HG03439 (cell line): ENCODE measurements at regions not wholly inside any gene's neighbourhood (a gene's known extent, or its start where the extent isn't known, plus 50 kb on each side); places are given as distances from the start of the nearest gene placed in this dataset.

Experiments used
- ATAC-seq: cut with Tn5 transposase; IDR thresholded peaks from one replicate; pipeline ENCODE4 v1.9.1; 2021; ENCODE audit warnings: mild to moderate bottlenecking, moderate library complexity; ENCODE audit not compliant: unreplicated experiment

DNA sequence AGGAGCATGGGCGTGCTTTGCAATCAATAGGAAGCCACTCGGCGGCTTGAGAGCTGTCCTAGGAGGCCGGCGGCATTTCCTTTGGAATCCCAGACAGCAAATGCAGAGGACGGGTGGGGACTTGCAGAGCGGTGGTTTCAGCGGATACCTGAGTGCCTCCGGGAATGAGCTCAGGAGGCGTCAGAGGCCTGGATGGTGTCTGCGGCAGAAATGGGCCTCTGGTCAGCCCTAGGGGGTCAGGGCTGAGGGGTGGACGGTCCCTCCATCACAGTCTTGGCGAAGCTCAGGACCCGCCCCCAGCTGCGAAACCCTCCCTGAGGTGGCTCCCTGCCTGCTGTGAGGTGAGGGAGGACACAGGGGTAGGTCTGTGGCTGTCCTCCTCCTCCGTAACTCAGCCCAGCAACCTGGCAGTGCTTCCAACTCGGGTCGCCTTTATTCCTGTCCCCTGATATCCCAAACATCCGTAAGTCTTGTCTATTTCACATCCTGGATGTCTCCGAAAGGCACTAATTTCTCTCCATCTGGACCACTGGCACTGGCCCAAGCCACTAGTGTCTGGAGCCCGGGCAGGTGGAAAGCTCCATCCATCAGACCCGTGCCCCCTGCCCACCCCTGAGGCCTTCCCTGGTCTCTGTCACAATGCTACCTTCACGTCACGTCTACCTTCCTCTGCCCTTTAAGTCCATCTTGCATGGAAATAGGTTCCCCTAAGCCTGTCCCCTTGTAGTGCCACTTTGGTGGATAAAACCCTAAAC lies 686.6 kb downstream of the BRD1 start:
- no peak for ATAC-seq

DNA sequence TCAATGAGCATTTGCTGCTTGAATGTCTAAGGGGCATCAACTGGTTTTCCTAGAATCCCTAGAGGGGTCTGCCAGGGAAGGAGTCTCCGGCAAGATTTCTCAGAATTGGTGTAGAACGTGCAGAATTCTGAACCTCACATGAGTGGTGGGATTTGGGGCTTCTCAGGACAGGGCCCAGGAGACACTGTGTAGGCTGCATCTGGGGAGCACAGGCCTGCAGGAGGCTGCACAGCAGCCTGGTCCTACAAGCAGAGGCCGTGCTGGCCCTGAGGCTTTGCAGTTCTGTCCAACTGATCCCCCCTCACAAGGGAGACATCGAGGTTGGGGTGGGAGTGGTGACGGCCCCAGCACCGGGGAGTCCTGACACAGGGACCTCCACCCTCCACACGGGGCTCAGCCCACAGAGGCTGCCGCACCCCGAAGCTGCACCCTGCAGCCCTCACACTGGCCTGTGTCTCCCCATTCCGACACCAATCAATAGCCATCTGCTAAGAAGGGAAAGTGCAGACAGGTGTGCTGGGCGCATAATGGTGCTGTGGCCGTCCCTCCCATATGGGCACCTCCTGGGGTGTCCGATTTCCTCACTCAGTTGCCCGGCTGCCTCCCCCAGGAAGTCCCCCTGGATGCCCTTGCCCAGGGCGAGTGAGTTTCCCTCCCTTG lies 688.1 kb downstream of the BRD1 start:
- no peak for ATAC-seq

DNA sequence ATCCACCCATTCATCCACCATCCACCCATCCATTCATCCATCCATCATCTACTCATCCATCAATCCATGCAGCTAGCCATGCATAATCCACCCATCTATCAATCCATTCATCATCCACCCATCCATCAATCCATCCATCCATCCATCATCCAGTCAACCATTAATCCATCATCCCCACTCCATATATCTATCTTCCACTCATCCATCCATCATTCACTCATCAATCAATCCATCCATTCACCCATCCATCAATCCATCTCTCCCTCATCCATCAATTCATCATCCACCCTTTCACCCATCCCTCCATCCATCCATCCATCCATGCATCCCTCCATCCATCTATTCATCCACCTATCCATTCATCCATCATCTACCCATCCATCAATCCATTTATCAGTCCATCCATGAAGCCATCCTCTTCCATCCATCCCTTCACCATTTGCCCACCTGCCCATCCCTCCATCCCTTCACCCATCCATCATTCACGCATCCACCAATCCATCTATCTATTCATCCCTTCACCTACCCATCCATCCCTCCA lies 689.4 kb downstream of the BRD1 start:
- ATAC-seq, result no peak

DNA sequence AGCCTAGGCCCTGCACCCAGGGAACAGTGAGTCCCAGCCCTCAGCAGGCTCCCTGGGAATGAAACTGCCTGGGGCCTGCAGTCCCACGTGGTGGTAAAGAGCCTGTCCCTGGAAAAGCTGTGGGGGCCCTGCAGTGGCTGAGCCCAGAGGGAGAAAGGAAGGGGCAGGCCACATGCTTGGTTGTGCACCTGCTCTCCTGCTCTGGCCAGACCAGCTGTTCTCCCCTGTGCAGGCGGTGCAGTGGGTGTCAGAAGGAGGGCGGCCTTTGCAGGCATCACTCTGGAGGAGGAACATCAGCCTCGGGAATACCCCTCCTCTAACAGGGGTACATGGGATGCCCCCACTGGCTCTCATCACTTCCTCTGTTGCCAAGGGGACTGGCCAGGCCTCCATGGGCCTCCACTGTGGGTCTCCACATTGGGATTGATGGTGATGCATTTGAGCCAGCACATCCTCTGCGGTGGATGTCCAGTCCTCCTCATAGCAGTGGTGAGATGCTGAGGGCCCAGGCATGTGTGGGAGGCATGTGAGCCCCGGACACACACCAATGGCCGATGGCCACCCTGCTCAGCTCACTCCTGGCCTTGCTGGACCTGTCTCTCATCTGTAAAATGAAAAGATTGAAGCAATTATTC lies 690.4 kb downstream of the BRD1 start:
- no peak for ATAC-seq

DNA sequence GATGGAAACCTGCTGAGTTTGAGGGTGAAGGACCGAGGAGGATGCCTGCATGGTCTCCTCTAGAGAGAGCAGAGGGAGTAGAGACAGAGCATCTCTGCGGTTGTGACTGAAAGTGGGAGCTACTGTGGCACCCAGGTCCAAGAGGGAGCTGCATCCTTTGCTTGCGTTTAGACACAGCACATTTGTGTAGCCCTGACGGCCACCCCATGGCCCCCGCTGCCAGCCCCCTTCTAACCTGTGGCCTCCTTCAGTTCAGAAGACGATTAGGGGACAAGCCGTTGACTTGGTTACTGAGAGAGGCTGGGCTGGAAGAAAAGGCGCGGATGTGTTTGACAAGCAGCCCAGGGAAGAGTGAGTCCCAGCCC lies 690.9 kb downstream of the BRD1 start:
- no peak for ATAC-seq

DNA sequence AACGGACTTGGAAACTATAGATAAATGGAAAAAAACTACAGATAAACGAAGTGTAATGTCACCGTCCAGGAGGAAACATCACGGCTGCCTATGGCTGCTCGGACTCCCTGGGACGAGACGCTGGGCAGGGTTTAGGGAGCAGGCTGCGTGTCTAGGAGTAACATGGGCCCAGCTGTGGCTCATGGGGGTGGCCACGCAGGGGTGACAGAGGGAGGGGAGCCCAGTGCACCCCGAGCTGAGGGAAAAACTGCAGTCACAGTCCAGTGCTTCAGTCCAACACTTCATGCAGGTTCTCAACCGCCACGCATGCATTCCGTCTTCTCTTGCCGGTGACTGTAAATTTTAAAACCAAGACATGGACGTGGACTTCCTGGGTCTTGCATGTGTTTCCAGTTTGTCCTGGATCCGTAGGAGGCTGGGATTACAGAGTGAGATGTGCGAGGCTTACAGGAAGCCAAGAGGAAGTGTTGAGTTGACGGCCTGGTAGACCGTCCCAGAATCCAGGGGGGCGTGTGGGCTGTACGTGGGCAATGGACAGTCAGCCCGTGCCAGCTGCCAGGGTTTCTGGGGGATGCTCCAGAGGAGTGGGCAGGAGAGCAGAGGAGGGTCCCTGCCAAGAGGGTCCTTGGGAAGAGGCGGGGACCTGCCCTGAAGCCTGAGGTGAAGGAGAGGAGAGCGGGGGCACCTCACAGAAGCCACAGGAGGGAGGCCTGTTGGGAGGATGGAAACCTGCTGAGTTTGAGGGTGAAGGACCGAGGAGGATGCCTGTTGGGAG lies 691.4 kb downstream of the BRD1 start:
- no peak for ATAC-seq

DNA sequence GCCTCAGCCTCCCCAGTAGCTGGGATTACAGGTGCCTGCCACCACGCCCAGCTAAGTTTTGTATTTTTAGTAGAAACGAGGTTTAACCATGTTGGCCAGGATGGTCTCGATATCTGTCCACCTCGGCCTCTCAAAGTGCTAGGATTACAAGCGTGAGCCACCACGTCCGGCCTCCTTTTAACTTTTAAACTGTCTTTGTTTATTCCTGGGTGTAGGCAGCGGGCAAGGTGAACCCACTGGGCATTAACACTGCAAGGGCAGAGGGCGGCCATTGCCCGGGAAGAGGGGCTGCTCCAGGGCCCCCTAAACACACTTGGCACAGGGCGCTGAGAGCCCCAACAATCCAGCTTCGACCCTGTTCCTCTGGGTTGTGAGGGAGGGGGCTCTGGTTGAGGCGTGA lies 693.6 kb downstream of the BRD1 start:
- no peak for ATAC-seq

DNA sequence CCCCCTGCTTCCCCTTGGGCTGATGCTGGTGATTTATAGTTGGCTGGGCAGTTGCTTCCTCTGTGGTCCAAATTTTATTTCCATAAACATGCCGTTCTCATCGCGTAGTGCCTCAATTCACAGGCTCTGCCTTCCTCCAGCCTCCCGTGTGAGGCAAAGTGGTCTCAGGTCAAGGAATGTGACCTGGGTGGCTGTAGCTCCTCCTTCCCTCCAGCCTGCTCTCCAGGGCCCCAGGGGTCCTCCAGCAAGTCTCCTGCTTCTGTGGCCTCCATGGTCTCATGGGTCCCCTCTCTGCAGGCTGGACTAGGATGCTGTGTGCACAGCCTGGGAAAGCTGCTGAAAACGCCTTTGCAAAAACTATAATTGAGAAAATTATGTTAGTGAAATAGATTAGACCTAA lies 694.1 kb downstream of the BRD1 start:
- no peak for ATAC-seq

DNA sequence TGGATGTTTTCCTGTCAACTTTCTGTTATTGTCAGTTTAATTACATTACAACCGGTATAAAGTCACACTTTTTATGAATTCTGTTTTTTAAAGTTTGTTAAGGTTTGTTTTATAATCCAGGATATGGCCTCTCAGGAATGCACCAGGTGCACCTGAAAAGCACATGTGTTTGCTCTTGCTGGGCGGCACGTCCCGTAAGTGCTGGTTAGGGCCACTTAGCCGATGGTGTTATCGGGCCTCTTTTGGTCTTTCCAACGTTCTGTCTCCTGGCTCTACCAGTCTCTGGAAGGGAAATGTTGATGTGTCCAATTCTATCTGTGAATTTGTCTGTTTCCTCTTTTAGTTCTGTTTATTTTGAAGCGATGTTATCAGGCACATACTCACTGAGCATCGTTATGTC lies 695.7 kb downstream of the BRD1 start:
- no peak for ATAC-seq

DNA sequence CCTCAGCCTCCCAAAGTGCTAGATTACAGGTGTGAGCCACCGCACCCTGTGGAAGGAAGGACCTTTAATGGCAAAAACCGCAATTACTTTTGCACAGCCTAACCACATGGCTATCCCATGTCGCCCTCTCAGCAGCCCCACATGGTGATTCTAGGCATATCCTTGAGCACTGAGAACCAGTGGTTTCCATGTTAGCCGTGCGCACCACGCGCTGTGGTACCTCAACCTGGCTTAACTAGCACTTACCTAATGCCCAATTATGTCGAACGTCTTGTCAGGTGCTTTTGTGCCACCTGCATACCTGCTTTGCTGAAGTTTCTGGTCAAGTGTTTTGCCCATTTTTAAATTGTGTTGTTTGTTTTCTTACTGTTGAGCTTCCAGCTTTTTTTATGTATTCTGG lies 697.9 kb downstream of the BRD1 start:
- no peak for ATAC-seq

DNA sequence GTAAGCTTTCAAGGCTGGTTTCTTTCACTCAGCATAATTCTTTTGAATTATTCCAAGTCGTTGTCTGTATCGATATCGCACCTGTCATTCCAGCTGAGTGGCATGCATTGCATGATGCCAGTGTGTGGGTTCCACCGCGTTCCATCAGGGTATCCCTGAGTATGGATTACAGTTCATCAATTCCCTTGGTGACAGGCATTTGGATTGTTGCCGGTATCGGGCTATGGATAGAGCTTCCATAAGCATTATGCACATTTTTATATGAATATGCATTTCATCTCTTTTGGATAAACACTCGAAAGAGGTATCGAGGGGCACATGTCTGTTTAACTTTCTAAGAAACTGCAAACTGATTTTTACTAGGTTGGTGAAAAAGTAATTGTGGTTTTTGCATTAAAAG lies 698.8 kb downstream of the BRD1 start:
- no peak for ATAC-seq

DNA sequence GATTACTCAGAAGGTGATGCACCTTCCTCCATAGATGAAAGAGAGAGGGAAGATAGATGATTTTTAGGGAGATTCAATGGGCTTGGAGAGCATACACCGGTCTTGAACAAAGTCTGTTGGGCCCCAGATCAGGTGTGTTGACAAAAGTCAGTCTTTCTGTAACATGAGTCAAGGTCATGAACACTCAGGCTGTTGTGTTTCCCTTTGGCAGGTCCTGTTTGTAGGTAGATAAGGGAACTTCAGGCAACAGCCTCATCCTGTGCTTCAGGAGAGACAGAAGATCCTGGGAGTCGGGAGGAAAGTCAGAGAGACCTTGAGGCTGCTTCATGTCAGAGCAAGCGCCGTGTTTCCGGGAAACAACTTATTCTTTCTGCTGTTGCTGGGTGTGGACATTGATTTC lies 703.1 kb downstream of the BRD1 start:
- no peak for ATAC-seq

DNA sequence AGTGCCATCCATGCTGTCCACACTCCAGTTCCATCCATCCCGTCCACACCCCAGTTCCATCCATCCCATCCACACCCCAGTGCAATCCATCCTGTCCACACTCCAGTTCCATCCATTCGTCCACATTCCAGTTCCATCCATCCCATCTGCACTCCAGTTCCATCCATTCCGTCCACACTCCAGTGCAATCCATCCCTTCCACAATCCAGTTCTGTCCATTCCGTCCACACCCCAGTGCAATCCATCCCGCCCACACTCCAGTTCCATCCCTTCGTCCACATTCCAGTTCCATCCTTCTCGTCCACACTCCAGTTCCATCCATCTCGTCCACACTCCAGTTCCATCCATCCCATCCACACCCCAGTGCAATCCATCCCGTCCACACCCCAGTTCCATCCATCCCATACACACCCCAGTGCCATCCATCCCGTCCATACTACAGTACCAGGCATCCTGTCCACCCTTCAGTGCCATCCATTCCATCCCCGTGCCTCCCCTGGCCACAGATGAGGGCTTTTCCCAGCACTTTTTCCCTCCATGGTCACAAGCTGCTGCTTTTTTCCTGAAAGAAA lies 704.0 kb downstream of the BRD1 start:
- ATAC-seq, result no peak

DNA sequence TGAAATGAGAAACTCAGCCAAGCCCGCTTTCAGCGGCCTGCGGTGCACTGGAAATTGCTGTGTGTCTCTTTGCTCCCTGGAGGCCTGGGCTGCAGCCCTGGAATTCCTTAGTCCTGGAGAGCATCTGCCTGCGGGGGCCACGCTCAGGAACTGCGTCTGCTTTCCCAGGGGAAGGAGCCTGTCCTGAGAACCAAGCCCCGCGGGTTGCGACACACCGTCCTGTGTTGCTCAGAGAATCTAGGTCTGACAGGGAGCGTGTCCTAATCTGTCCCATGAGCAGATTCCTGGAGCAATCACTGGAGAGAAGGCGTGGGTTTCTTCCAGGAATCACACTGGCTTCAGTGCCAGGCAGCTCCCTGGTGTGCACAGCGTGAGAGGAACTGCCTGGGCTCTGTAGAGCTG lies 708.1 kb downstream of the BRD1 start:
- ATAC-seq, result no peak

DNA sequence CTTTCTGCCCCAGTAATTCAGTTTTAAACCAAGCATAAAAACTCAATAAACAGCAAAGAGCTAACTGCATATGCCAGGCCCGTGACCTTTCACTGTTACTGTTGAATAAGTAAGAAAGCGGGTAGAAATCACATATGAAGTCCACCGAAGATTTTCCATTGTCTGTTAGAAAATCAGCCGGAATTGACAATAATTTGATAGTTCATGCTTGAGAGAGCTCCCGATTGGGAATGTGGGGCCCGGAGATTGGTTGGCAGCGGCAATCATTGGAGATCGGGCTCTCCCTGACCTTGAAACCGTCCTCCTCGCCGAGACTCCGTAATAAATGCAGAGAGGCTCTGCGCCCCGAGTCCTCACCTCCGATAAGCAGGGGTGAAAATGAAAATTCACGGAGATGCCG lies 709.6 kb downstream of the BRD1 start:
- ATAC-seq, result no peak

DNA sequence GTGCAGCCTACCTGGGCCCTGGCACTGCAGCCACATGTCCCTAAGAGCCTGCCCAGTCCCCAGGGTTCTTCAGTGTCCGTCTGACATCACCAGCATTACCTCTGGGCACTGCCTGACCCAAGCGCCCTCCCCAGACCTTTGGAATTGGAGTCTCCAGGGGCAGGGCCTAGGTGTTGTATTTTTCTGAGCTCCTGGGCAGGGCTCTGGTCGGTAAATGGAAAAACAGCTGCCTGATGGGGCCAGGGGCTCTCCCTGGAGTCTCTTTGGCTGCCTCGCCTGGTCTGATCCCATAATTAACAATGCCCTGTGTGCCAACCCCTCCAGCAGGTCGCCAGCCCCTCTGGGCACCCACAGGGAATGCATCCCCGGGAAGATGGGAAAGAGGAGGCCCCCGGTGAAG lies 710.2 kb downstream of the BRD1 start:
- ATAC-seq, result no peak

DNA sequence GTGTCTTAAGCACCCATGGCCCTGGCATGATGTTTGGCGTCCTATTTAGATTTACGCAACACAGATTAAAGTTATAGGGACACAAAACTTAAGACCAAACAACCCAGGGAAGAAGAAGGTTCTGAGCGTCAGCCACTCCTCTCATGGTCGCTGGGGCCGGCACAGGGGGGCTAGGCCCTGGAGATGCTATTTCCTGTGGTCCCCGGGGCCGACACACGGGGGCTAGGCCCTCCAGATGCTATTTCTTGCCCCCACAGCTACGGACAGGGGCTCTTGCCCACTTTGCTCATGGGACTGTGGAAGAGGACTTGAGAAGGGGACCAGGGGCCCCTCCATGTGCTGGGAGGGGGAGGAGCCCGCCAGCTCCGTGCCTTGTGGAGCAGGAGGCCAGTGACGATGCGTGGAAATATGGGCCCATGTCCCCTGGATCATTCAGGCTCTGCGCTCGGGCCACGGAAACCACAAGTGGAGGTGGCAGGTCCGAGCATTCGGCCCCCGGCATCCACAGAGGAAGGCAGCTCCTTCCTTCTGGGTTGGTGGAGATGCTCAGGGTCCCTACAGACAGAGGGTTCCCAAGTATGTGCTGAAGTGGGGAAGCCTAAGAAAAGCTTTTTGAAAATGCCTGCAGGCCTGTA lies 711.1 kb downstream of the BRD1 start:
- ATAC-seq, result no peak

DNA sequence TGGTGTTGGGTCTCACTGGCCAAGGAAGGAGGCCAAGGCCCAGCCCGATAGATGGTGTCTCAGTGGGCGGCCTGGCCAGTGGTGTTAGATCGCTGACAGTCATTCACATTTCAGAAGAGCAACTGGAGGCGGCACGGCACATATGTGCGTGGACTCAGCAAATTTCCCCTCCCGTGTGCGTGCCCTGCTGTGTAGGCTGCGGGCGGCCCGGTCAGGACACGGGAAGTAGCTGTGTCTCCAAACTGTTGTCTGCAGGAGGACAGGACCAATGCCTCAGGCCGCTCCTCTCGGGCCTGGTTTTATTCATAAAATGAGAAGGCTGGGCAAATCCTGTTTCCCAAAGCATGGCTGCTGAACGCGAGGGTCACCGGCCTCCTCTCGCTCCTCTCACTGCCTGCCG lies 711.7 kb downstream of the BRD1 start:
- no peak for ATAC-seq

DNA sequence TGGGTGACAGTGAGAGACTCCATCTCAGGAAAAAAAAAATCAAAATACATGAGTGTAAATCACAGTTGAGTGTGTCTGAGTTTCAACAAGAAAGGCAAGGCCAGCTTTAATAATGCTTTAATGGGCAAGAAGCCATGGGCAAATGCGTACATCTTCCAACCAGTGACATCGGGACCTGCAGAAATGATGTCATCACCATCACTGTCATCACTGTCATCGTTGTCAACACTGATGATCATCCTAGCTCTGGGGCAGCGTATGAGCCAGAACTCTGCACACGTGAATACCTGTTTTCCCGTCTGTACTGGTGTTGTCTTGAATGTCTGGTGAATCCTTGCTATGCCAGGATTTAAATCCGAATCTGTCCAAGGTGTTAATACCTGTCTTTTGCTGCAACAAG lies 712.5 kb downstream of the BRD1 start:
- ATAC-seq, result no peak

DNA sequence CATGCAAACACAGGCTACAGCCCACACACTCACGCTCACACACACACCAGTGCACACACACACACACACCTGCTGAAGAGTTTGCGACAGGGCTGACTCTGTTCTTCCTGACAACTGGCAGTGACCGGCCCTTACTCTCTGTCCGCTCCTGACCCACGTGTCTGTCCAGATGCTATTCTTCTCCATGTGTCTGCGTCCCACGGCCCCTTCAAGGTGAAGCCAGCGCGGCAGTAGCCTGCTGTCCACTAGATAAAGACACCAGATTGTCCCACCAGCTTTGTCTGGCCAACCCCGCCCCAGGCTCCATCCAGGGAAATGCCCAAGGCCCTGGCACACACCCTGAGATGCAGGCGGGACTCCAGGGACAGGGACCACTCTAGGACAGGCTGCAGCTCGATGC lies 713.9 kb downstream of the BRD1 start:
- no peak for ATAC-seq
